GM23338 (cell line): ENCODE measurements at regions not wholly inside any gene's neighbourhood (a gene's known extent, or its start where the extent isn't known, plus 50 kb on each side); places are given as distances from the start of the nearest gene placed in this dataset.

ENCODE experiments used
- ATAC-seq: fragments of 200-7000 bp; cut with Tn5 transposase; 3 replicates; pipeline ENCODE4 v1.9.1; 2020
- DNase-seq: peaks from one replicate; pipeline ENCODE4 v3.0.0-alpha.2; 2015; ENCODE audit warnings: low spot score
- H2AFZ ChIP-seq: fragments of 200-600 bp; sonication (generic); 2 replicates; pipeline ENCODE4 v1.8.0; 2016; ENCODE audit warnings: antibody characterized with exemption, mild to moderate bottlenecking, moderate library complexity
- H3F3A ChIP-seq: fragments of 200-600 bp; sonication (generic); replicated peaks from 2 replicates; pipeline ENCODE4 v1.8.0; 2017; ENCODE audit warnings: antibody characterized with exemption, mixed run types, low read depth
- H3K27ac ChIP-seq: fragments of 200-600 bp; sonication (generic); 2 replicates; pipeline ENCODE4 v1.6.1; 2016; ENCODE audit warnings: low read depth
- H3K27me3 ChIP-seq: fragments of 200-600 bp; sonication (generic); 2 replicates; pipeline ENCODE4 v1.8.0; 2016; ENCODE audit warnings: mild to moderate bottlenecking, mixed run types, moderate library complexity; ENCODE audit not compliant: insufficient read depth
- H3K36me3 ChIP-seq: fragments of 200-600 bp; sonication (generic); 2 replicates; pipeline ENCODE4 v1.8.0; 2016; ENCODE audit warnings: mild to moderate bottlenecking; ENCODE audit not compliant: insufficient read depth
- H3K4me1 ChIP-seq: fragments of 200-600 bp; sonication (generic); 2 replicates; pipeline ENCODE4 v1.8.0; 2016; ENCODE audit warnings: mild to moderate bottlenecking, moderate library complexity; ENCODE audit not compliant: insufficient read depth
- H3K4me2 ChIP-seq: fragments of 200-600 bp; sonication (generic); 2 replicates; pipeline ENCODE4 v1.7.1; 2017; ENCODE audit warnings: mixed run types
- H3K4me3 ChIP-seq: fragments of 200-600 bp; sonication (generic); 2 replicates; pipeline ENCODE4 v1.6.1; 2016; ENCODE audit warnings: mixed run types
- H3K79me2 ChIP-seq: fragments of 200-600 bp; sonication (generic); replicated peaks from 2 replicates; pipeline ENCODE4 v1.8.0; 2017; ENCODE audit warnings: mild to moderate bottlenecking; ENCODE audit not compliant: insufficient read depth
- H3K9me2 ChIP-seq: fragments of 200-600 bp; sonication (generic); 2 replicates; pipeline ENCODE4 v1.8.0; 2017; ENCODE audit not compliant: insufficient read depth
- H4K20me1 ChIP-seq: fragments of 200-600 bp; sonication (generic); replicated peaks from 2 replicates; pipeline ENCODE4 v1.8.0; 2017; ENCODE audit warnings: mild to moderate bottlenecking; ENCODE audit not compliant: insufficient read depth
- H3K27ac Mint-ChIP-seq: 2 replicates; pipeline ENCODE4 v1.8.0; 2020; ENCODE audit warnings: inconsistent platforms, mild to moderate bottlenecking, moderate library complexity, mixed read lengths
- H3K27me3 Mint-ChIP-seq: 3 replicates; pipeline ENCODE4 v1.8.0; 2022; ENCODE audit warnings: low read depth, mild to moderate bottlenecking, moderate library complexity, mixed read lengths, inconsistent platforms; ENCODE audit not compliant: insufficient read depth, poor library complexity
- H3K36me3 Mint-ChIP-seq: 3 replicates; pipeline ENCODE4 v1.8.0; 2021; ENCODE audit warnings: low read depth, mild to moderate bottlenecking, inconsistent platforms, moderate library complexity, mixed read lengths
- H3K4me1 Mint-ChIP-seq: 3 replicates; pipeline ENCODE4 v1.8.0; 2020; ENCODE audit warnings: mild to moderate bottlenecking, inconsistent platforms, mixed read lengths
- H3K4me3 Mint-ChIP-seq: 3 replicates; pipeline ENCODE4 v1.8.0; 2021; ENCODE audit warnings: moderate library complexity, mild to moderate bottlenecking, inconsistent platforms, mixed read lengths
- H3K9me3 Mint-ChIP-seq: 3 replicates; pipeline ENCODE4 v1.8.0; 2020; ENCODE audit warnings: moderate library complexity, mild to moderate bottlenecking, inconsistent platforms, mixed read lengths
- EZH2phosphoT487 ChIP-seq: fragments of 200-600 bp; sonication (generic); IDR thresholded peaks from one replicate; pipeline ENCODE4 v1.8.1; 2018; ENCODE audit warnings: antibody characterized with exemption; ENCODE audit not compliant: unreplicated experiment
- JUNB ChIP-seq: IDR thresholded peaks from one replicate; pipeline ENCODE4 v1.6.1; 2016; ENCODE audit warnings: antibody characterized with exemption; ENCODE audit not compliant: unreplicated experiment
- NANOG ChIP-seq: IDR thresholded peaks from 2 replicates; pipeline ENCODE4 v1.6.1; 2016; ENCODE audit warnings: antibody characterized with exemption, borderline replicate concordance
- POLR2AphosphoS5 ChIP-seq: IDR thresholded peaks from 2 replicates; pipeline ENCODE4 v1.6.1; 2016; ENCODE audit warnings: antibody characterized with exemption, low read depth
- STAT1 ChIP-seq: IDR thresholded peaks from one replicate; pipeline ENCODE4 v1.6.1; 2016; ENCODE audit warnings: antibody characterized with exemption; ENCODE audit not compliant: unreplicated experiment
- ZNF114 ChIP-seq: fragments of 250-450 bp; sonication (Bioruptor Pico); IDR thresholded peaks from 2 replicates; pipeline ENCODE4 v1.5.0; 2020; ENCODE audit warnings: mild to moderate bottlenecking, moderate library complexity
- ZNF331 ChIP-seq: fragments of 250-450 bp; sonication (Bioruptor Pico); IDR thresholded peaks from 2 replicates; pipeline ENCODE4 v1.5.0; 2020; ENCODE audit warnings: low read depth, mild to moderate bottlenecking, moderate library complexity
- TF ChIP-seq, protein P1 (sequence below), 2 experiments: fragments of 200-600 bp in 1 of 2; sonication (generic) in 1 of 2; conservative IDR thresholded peaks; 2 replicates each; pipeline versions ENCODE4 v1.5.1 to v1.6.1; 2016 to 2017; ENCODE audit warnings: antibody characterized with exemption in 2 of 2, low read depth in 2 of 2, mild to moderate bottlenecking in 2 of 2, moderate library complexity in 1 of 2
- TF ChIP-seq, protein P2 (sequence below): fragments of 250-450 bp; sonication (Bioruptor Pico); IDR thresholded peaks from 2 replicates; pipeline ENCODE4 v1.5.0; 2020; ENCODE audit warnings: mild to moderate bottlenecking, moderate library complexity
- TF ChIP-seq, protein P3 (sequence below): IDR thresholded peaks from one replicate; pipeline ENCODE4 v1.6.1; 2018; ENCODE audit warnings: antibody characterized with exemption; ENCODE audit not compliant: unreplicated experiment

DNA sequence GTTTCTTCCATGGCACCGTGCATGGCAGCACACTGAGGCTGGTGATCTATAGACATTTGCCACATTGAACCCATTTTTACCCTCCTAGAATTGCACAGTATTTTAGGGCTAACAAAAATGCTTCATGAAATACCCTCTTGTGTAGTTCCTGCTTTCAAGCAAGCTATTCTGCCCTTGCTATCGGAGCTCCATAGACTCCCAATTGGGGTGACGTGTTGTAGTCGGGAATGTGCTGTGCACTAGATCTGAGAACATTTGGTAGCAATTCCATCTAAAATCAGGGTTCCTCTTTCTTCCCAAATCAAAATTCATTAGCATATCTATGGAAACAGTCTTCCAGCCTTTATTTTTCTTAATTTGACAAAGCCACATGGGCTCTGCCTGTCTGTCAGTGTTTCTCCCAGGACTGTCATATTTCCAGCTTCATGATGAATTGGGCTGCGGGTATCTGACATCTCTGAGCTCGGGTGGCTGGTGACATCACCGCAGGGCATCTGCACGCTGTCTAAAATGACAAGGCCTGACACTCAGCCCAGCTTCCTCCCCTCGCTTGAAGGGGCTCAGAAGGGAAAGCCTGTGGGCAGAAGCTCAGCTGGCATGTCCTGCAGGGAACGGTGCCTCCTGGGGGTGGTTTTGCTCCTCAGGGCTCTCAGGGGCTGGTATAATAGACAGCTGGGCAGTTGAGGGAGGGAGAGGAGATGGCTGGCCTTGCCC, 406.4 kb downstream of the QKI start:
- Histone ChIP-seq H3K79me2 (no peaks in the 10 kb centered on the region), H3K27me3 (no peaks in the 10 kb centered on the region), H2AFZ (no peak overlapping the region), H3F3A (no peaks in the 10 kb centered on the region), H3K4me2 (no peak overlapping the region), H4K20me1 (no peaks in the 10 kb centered on the region), H3K4me3 (no peak overlapping the region), H3K27ac (no peak overlapping the region), H3K4me1 (no peaks in the 10 kb centered on the region), H3K9me2 (peaks cover 7% of the 10 kb centered on the region; the same call in 1 of the 2 replicates), H3K36me3 (no peaks in the 10 kb centered on the region)
- Mint-ChIP-seq H3K4me3 (no peak overlapping the region), H3K36me3 (no peaks in the 10 kb centered on the region), H3K27me3 (peaks cover 12% of the 10 kb centered on the region), H3K4me1 (no peaks in the 10 kb centered on the region), H3K27ac (no peak overlapping the region), H3K9me3 (no peaks in the 10 kb centered on the region; the same call in 2 of the 3 replicates)
- no peak for DNase-seq
- TF ChIP-seq ZNF114 (CRISPR knock-in tag), result no peak
- TF ChIP-seq, protein P1, sequence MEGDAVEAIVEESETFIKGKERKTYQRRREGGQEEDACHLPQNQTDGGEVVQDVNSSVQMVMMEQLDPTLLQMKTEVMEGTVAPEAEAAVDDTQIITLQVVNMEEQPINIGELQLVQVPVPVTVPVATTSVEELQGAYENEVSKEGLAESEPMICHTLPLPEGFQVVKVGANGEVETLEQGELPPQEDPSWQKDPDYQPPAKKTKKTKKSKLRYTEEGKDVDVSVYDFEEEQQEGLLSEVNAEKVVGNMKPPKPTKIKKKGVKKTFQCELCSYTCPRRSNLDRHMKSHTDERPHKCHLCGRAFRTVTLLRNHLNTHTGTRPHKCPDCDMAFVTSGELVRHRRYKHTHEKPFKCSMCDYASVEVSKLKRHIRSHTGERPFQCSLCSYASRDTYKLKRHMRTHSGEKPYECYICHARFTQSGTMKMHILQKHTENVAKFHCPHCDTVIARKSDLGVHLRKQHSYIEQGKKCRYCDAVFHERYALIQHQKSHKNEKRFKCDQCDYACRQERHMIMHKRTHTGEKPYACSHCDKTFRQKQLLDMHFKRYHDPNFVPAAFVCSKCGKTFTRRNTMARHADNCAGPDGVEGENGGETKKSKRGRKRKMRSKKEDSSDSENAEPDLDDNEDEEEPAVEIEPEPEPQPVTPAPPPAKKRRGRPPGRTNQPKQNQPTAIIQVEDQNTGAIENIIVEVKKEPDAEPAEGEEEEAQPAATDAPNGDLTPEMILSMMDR (conservative IDR thresholded peaks at IDR 0.05; ENCODE audit: low read depth in 2 of 2), result 0 out of 4 replicates have a peak, but pooled peaks of 1 of the 2 experiments have one; percentile 30
- no peak for ATAC-seq

DNA sequence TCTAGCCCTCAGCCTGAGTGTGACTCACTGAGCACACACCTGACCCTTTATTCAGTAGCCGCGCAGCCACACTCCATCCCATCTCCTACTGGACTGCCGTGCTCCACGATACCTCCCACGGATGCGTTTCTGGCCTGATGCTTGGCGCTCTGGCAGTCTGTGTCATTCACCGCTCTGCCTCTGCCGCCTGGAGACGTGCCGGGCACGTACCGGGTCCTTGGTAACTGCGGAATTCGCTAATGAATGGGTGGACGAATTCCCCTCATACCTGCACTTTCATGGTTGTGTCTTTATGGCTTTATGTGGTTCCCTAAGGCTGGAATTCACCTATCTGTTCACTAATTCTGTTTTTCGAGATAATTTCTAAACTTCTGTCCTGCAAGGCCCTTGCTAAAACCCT, 405.7 kb downstream of the QKI start:
- no peak overlapping the region for H3K27ac ChIP-seq
- DNase-seq (no peak), ATAC-seq (no peak)
- no peaks in the 10 kb centered on the region for H3K4me1 ChIP-seq
- H3F3A ChIP-seq, result no peaks in the 10 kb centered on the region
- no peak overlapping the region for H3K4me2 ChIP-seq
- H3K4me3 ChIP-seq, result no peak overlapping the region
- no peaks in the 10 kb centered on the region for H4K20me1 ChIP-seq
- H3K4me3 Mint-ChIP-seq, result no peak overlapping the region
- H3K27ac Mint-ChIP-seq, result no peak overlapping the region
- no peaks in the 10 kb centered on the region for H3K36me3 Mint-ChIP-seq
- no peaks in the 10 kb centered on the region for H3K79me2 ChIP-seq
- no peaks in the 10 kb centered on the region for H3K36me3 ChIP-seq
- H3K27me3 Mint-ChIP-seq, result peaks cover 12% of the 10 kb centered on the region
- no peaks in the 10 kb centered on the region; the same call in 2 of the 3 replicates for H3K9me3 Mint-ChIP-seq
- H3K27me3 ChIP-seq, result no peaks in the 10 kb centered on the region
- peaks cover 6% of the 10 kb centered on the region; the same call in 1 of the 2 replicates for H3K9me2 ChIP-seq
- no peaks in the 10 kb centered on the region for H3K4me1 Mint-ChIP-seq
- H2AFZ ChIP-seq, result no peak overlapping the region; the same call in 1 of the 2 replicates
- TF ChIP-seq ZNF331 (CRISPR knock-in tag) (no peak), JUNB (no peak), EZH2phosphoT487 (no peak), STAT1 (no peak), POLR2AphosphoS5 (no peak), NANOG (no peak)
- TF ChIP-seq, protein P2, sequence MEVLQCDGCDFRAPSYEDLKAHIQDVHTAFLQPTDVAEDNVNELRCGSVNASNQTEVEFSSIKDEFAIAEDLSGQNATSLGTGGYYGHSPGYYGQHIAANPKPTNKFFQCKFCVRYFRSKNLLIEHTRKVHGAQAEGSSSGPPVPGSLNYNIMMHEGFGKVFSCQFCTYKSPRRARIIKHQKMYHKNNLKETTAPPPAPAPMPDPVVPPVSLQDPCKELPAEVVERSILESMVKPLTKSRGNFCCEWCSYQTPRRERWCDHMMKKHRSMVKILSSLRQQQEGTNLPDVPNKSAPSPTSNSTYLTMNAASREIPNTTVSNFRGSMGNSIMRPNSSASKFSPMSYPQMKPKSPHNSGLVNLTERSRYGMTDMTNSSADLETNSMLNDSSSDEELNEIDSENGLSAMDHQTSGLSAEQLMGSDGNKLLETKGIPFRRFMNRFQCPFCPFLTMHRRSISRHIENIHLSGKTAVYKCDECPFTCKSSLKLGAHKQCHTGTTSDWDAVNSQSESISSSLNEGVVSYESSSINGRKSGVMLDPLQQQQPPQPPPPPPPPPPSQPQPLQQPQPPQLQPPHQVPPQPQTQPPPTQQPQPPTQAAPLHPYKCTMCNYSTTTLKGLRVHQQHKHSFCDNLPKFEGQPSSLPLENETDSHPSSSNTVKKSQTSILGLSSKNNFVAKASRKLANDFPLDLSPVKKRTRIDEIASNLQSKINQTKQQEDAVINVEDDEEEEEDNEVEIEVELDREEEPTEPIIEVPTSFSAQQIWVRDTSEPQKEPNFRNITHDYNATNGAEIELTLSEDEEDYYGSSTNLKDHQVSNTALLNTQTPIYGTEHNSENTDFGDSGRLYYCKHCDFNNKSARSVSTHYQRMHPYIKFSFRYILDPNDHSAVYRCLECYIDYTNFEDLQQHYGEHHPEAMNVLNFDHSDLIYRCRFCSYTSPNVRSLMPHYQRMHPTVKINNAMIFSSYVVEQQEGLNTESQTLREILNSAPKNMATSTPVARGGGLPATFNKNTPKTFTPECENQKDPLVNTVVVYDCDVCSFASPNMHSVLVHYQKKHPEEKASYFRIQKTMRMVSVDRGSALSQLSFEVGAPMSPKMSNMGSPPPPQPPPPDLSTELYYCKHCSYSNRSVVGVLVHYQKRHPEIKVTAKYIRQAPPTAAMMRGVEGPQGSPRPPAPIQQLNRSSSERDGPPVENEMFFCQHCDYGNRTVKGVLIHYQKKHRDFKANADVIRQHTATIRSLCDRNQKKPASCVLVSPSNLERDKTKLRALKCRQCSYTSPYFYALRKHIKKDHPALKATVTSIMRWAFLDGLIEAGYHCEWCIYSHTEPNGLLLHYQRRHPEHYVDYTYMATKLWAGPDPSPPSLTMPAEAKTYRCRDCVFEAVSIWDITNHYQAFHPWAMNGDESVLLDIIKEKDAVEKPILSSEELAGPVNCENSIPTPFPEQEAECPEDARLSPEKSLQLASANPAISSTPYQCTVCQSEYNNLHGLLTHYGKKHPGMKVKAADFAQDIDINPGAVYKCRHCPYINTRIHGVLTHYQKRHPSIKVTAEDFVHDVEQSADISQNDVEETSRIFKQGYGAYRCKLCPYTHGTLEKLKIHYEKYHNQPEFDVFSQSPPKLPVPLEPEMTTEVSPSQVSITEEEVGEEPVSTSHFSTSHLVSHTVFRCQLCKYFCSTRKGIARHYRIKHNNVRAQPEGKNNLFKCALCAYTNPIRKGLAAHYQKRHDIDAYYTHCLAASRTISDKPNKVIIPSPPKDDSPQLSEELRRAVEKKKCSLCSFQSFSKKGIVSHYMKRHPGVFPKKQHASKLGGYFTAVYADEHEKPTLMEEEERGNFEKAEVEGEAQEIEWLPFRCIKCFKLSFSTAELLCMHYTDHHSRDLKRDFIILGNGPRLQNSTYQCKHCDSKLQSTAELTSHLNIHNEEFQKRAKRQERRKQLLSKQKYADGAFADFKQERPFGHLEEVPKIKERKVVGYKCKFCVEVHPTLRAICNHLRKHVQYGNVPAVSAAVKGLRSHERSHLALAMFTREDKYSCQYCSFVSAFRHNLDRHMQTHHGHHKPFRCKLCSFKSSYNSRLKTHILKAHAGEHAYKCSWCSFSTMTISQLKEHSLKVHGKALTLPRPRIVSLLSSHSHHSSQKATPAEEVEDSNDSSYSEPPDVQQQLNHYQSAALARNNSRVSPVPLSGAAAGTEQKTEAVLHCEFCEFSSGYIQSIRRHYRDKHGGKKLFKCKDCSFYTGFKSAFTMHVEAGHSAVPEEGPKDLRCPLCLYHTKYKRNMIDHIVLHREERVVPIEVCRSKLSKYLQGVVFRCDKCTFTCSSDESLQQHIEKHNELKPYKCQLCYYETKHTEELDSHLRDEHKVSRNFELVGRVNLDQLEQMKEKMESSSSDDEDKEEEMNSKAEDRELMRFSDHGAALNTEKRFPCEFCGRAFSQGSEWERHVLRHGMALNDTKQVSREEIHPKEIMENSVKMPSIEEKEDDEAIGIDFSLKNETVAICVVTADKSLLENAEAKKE (CRISPR knock-in tag), result no peak
- TF ChIP-seq, protein P3, sequence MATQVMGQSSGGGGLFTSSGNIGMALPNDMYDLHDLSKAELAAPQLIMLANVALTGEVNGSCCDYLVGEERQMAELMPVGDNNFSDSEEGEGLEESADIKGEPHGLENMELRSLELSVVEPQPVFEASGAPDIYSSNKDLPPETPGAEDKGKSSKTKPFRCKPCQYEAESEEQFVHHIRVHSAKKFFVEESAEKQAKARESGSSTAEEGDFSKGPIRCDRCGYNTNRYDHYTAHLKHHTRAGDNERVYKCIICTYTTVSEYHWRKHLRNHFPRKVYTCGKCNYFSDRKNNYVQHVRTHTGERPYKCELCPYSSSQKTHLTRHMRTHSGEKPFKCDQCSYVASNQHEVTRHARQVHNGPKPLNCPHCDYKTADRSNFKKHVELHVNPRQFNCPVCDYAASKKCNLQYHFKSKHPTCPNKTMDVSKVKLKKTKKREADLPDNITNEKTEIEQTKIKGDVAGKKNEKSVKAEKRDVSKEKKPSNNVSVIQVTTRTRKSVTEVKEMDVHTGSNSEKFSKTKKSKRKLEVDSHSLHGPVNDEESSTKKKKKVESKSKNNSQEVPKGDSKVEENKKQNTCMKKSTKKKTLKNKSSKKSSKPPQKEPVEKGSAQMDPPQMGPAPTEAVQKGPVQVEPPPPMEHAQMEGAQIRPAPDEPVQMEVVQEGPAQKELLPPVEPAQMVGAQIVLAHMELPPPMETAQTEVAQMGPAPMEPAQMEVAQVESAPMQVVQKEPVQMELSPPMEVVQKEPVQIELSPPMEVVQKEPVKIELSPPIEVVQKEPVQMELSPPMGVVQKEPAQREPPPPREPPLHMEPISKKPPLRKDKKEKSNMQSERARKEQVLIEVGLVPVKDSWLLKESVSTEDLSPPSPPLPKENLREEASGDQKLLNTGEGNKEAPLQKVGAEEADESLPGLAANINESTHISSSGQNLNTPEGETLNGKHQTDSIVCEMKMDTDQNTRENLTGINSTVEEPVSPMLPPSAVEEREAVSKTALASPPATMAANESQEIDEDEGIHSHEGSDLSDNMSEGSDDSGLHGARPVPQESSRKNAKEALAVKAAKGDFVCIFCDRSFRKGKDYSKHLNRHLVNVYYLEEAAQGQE, result no peak
